Natural killer cell (primary cell): ENCODE measurements at regions not wholly inside any gene's neighbourhood (a gene's known extent, or its start where the extent isn't known, plus 50 kb on each side); places are given as distances from the start of the nearest gene placed in this dataset.

ENCODE experiments used
- ATAC-seq, 3 donors: fragments of 150-1000 bp in 2 of 3; fragments of 200-7000 bp in 1 of 3; cut with Tn5 transposase; 1 replicate in 1 of 3; 2 replicates in 2 of 3; pipeline ENCODE4 v1.10.0; 2021; ENCODE audit warnings: mild to moderate bottlenecking in 2 of 3, moderate library complexity in 2 of 3
- DNase-seq, 2 donors: peaks; one replicate each; pipeline versions ENCODE4 v3.0.0 to v3.0.0-alpha.2; 2013 to 2021; ENCODE audit warnings: mixed read lengths in 1 of 2
- H3K27ac ChIP-seq: one replicate; pipeline ENCODE4 v1.5.1; 2013; ENCODE audit warnings: mild to moderate bottlenecking, low read length
- H3K27me3 ChIP-seq: one replicate; pipeline ENCODE4 v1.6.1; 2013; ENCODE audit warnings: low read length; ENCODE audit not compliant: control insufficient read depth, insufficient read depth
- H3K36me3 ChIP-seq: one replicate; pipeline ENCODE4 v1.6.1; 2013; ENCODE audit warnings: low read length; ENCODE audit not compliant: control insufficient read depth, insufficient read depth
- H3K4me1 ChIP-seq: one replicate; pipeline ENCODE4 v1.6.1; 2013; ENCODE audit warnings: low read length; ENCODE audit not compliant: control insufficient read depth, insufficient read depth
- H3K4me3 ChIP-seq: one replicate; pipeline ENCODE4 v1.5.1; 2013; ENCODE audit warnings: low read length
- H3K9me3 ChIP-seq: one replicate; pipeline ENCODE4 v1.6.1; 2013; ENCODE audit warnings: low read length; ENCODE audit not compliant: control insufficient read depth, insufficient read depth
- H3K27ac Mint-ChIP-seq, 2 donors: one replicate each; pipeline ENCODE4 v1.8.0; 2022; ENCODE audit warnings: mild to moderate bottlenecking in 2 of 2, mixed read lengths in 2 of 2, moderate library complexity in 1 of 2
- H3K27me3 Mint-ChIP-seq, 2 donors: one replicate each; pipeline ENCODE4 v1.8.0; 2022; ENCODE audit warnings: low read depth in 2 of 2, mixed read lengths in 2 of 2
- H3K36me3 Mint-ChIP-seq: one replicate; pipeline ENCODE4 v1.8.0; 2022; ENCODE audit warnings: mixed read lengths
- H3K4me1 Mint-ChIP-seq, 2 donors: one replicate each; pipeline ENCODE4 v1.8.0; 2022; ENCODE audit warnings: mixed read lengths in 2 of 2
- H3K4me3 Mint-ChIP-seq: one replicate; pipeline ENCODE4 v1.8.0; 2022; ENCODE audit warnings: mild to moderate bottlenecking, moderate library complexity, mixed read lengths
- H3K9me3 Mint-ChIP-seq, 2 donors: one replicate each; pipeline ENCODE4 v1.8.0; 2022; ENCODE audit warnings: mixed read lengths in 2 of 2
- CTCF ChIP-seq: fragments of 200-600 bp; IDR thresholded peaks from one replicate; pipeline ENCODE4 v1.8.0; 2022; ENCODE audit warnings: antibody characterized with exemption
- WGBS: methylation state at CpG from one replicate; pipeline ENCODE4 v1.1.7; 2013; ENCODE audit warnings: missing lambda C conversion rate; ENCODE audit not compliant: insufficient coverage; 5-methylcytosine and 5-hydroxymethylcytosine counted together
- intact Hi-C: fragments of 100-400 bp; cut with micrococcal nuclease; formaldehyde crosslinking; loops from one replicate; pipeline ENCODE4 v1.14.2; 2022

GRCh38 chr4:126856906-126857305 is 775.9 kb upstream of the INTU start:
- Mint-ChIP-seq H3K27me3 (no peaks in the 10 kb centered on the region), H3K4me3 (no peak overlapping the region), H3K9me3 (peaks cover 10 to 16% of the 10 kb centered on the region in 2 donors), H3K27ac (no peak overlapping the region), H3K4me1 (no peaks in the 10 kb centered on the region), H3K36me3 (peaks cover 5% of the 10 kb centered on the region)
- no peak for TF ChIP-seq CTCF
- intact Hi-C loops: no loop called here
- no peaks in the 10 kb centered on the region for H3K9me3 ChIP-seq
- no peak overlapping the region for H3K4me3 ChIP-seq
- H3K27ac ChIP-seq: no peak overlapping the region
- no peaks in the 10 kb centered on the region for H3K4me1 ChIP-seq
- ATAC-seq: no peak
- DNase-seq: no peak
- no peaks in the 10 kb centered on the region for H3K27me3 ChIP-seq
- no CpG with 5 or more reads among the region's 3 CpGs for WGBS
- no peaks in the 10 kb centered on the region for H3K36me3 ChIP-seq

- Mint-ChIP-seq H3K4me3 (no peak overlapping the region), H3K36me3 (peaks cover 5% of the 10 kb centered on the region), H3K27me3 (no peaks in the 10 kb centered on the region), H3K27ac (no peak overlapping the region), H3K9me3 (peaks cover 12 to 17% of the 10 kb centered on the region in 2 donors), H3K4me1 (no peaks in the 10 kb centered on the region)
- no peak for TF ChIP-seq CTCF
- intact Hi-C loops: no loop called here
- Histone ChIP-seq H3K27me3 (no peaks in the 10 kb centered on the region), H3K27ac (no peak overlapping the region), H3K4me3 (no peak overlapping the region), H3K36me3 (no peaks in the 10 kb centered on the region), H3K4me1 (no peaks in the 10 kb centered on the region), H3K9me3 (no peaks in the 10 kb centered on the region)
- DNase-seq (no peak), ATAC-seq (no peak)
- 14% methylated on average over 1 of the region's 2 CpGs for WGBS
These were observed 773.4 kb upstream of the INTU start for GRCh38 chr4:126859314-126859713.

GRCh38 chr4:126859872-126860271 is 772.9 kb upstream of the INTU start:
- 78% methylated on average over 2 of the region's 2 CpGs for WGBS
- H3K9me3 ChIP-seq: no peaks in the 10 kb centered on the region

More at GRCh38 chr4:126859872-126860271, 772.9 kb upstream of the INTU start:
- no peak for TF ChIP-seq CTCF
- Mint-ChIP-seq H3K27ac (no peak overlapping the region), H3K27me3 (no peaks in the 10 kb centered on the region), H3K4me3 (no peak overlapping the region), H3K4me1 (no peaks in the 10 kb centered on the region), H3K9me3 (peaks cover 11 to 17% of the 10 kb centered on the region in 2 donors), H3K36me3 (peaks cover 5% of the 10 kb centered on the region)
- no peaks in the 10 kb centered on the region for H3K36me3 ChIP-seq
- ATAC-seq (no peak), DNase-seq (no peak)
- no peaks in the 10 kb centered on the region for H3K4me1 ChIP-seq
- no peak overlapping the region for H3K27ac ChIP-seq
- intact Hi-C loops: no loop called here
- H3K4me3 ChIP-seq: no peak overlapping the region
- H3K27me3 ChIP-seq: no peaks in the 10 kb centered on the region
